ENCODE measurements at regions not wholly inside any gene's neighbourhood (a gene's known extent, or its start where the extent isn't known, plus 50 kb on each side); places are given as distances from the start of the nearest gene placed in this dataset.

GRCh38 chr11:122320671-122321070 is 204.7 kb upstream of the BLID start:
- Mint-ChIP-seq H3K27ac (no peak overlapping the region), H3K36me3 (no peaks in the 10 kb centered on the region), H3K4me1 (no peaks in the 10 kb centered on the region), H3K27me3 (no peaks in the 10 kb centered on the region), H3K9me3 (no peaks in the 10 kb centered on the region), H3K4me3 (no peak overlapping the region)

- Mint-ChIP-seq H3K36me3 (no peaks in the 10 kb centered on the region), H3K9me3 (no peaks in the 10 kb centered on the region), H3K4me1 (no peaks in the 10 kb centered on the region), H3K4me3 (no peak overlapping the region), H3K27me3 (no peaks in the 10 kb centered on the region), H3K27ac (no peak overlapping the region)
These were observed 203.9 kb upstream of the BLID start for GRCh38 chr11:122319691-122320620.

GRCh38 chr11:122319085-122319484 is 203.1 kb upstream of the BLID start:
- Mint-ChIP-seq H3K4me3 (no peak overlapping the region), H3K27ac (no peak overlapping the region), H3K27me3 (no peaks in the 10 kb centered on the region), H3K9me3 (no peaks in the 10 kb centered on the region), H3K4me1 (no peaks in the 10 kb centered on the region), H3K36me3 (no peaks in the 10 kb centered on the region)

GRCh38 chr11:122317305-122317704 is 201.3 kb upstream of the BLID start:
- Mint-ChIP-seq H3K9me3 (no peaks in the 10 kb centered on the region), H3K36me3 (no peaks in the 10 kb centered on the region), H3K27ac (no peak overlapping the region), H3K4me3 (no peak overlapping the region), H3K4me1 (no peaks in the 10 kb centered on the region), H3K27me3 (no peaks in the 10 kb centered on the region)

- H3K27me3 Mint-ChIP-seq: peaks cover 1% of the 10 kb centered on the region
- H3K27ac Mint-ChIP-seq: no peak overlapping the region
- H3K4me1 Mint-ChIP-seq: no peaks in the 10 kb centered on the region
- H3K9me3 Mint-ChIP-seq: no peaks in the 10 kb centered on the region
- H3K4me3 Mint-ChIP-seq: no peak overlapping the region
- no peaks in the 10 kb centered on the region for H3K36me3 Mint-ChIP-seq
These were observed 197.6 kb upstream of the BLID start for GRCh38 chr11:122313581-122313980.

- H3K4me3 Mint-ChIP-seq: no peak overlapping the region
- H3K36me3 Mint-ChIP-seq: no peaks in the 10 kb centered on the region
- peaks cover 1% of the 10 kb centered on the region for H3K27me3 Mint-ChIP-seq
- no peaks in the 10 kb centered on the region for H3K4me1 Mint-ChIP-seq
- H3K9me3 Mint-ChIP-seq: no peaks in the 10 kb centered on the region
- H3K27ac Mint-ChIP-seq: no peak overlapping the region
These were observed 195.3 kb upstream of the BLID start for GRCh38 chr11:122311216-122311755.

GRCh38 chr11:122310766-122311165 is 194.8 kb upstream of the BLID start:
- H3K4me1 Mint-ChIP-seq: no peaks in the 10 kb centered on the region
- no peak overlapping the region for H3K27ac Mint-ChIP-seq
- no peak overlapping the region for H3K4me3 Mint-ChIP-seq
- H3K27me3 Mint-ChIP-seq: peaks cover 1% of the 10 kb centered on the region
- H3K9me3 Mint-ChIP-seq: no peaks in the 10 kb centered on the region
- no peaks in the 10 kb centered on the region for H3K36me3 Mint-ChIP-seq

- Mint-ChIP-seq H3K27ac (no peak overlapping the region), H3K4me1 (no peaks in the 10 kb centered on the region), H3K9me3 (no peaks in the 10 kb centered on the region), H3K4me3 (no peak overlapping the region), H3K27me3 (peaks cover 1% of the 10 kb centered on the region), H3K36me3 (no peaks in the 10 kb centered on the region)
These were observed 193.4 kb upstream of the BLID start for GRCh38 chr11:122309262-122309925.

GRCh38 chr11:122308226-122308625 is 192.2 kb upstream of the BLID start:
- Mint-ChIP-seq H3K4me3 (no peak overlapping the region), H3K9me3 (no peaks in the 10 kb centered on the region), H3K4me1 (no peaks in the 10 kb centered on the region), H3K27me3 (peaks cover 1% of the 10 kb centered on the region), H3K27ac (no peak overlapping the region), H3K36me3 (no peaks in the 10 kb centered on the region)

GRCh38 chr11:122307476-122308035 is 191.5 kb upstream of the BLID start:
- H3K4me1 Mint-ChIP-seq: no peaks in the 10 kb centered on the region
- no peak overlapping the region for H3K27ac Mint-ChIP-seq
- H3K27me3 Mint-ChIP-seq: peaks cover 1% of the 10 kb centered on the region
- no peaks in the 10 kb centered on the region for H3K36me3 Mint-ChIP-seq
- no peaks in the 10 kb centered on the region for H3K9me3 Mint-ChIP-seq
- H3K4me3 Mint-ChIP-seq: no peak overlapping the region

GRCh38 chr11:122306831-122307391 is 190.9 kb upstream of the BLID start:
- no peaks in the 10 kb centered on the region for H3K4me1 Mint-ChIP-seq
- no peaks in the 10 kb centered on the region for H3K9me3 Mint-ChIP-seq
- H3K27me3 Mint-ChIP-seq: peaks cover 1% of the 10 kb centered on the region
- H3K4me3 Mint-ChIP-seq: no peak overlapping the region
- no peaks in the 10 kb centered on the region for H3K36me3 Mint-ChIP-seq
- no peak overlapping the region for H3K27ac Mint-ChIP-seq

- no peaks in the 10 kb centered on the region for H3K4me1 Mint-ChIP-seq
- H3K36me3 Mint-ChIP-seq: no peaks in the 10 kb centered on the region
- H3K9me3 Mint-ChIP-seq: no peaks in the 10 kb centered on the region
- H3K4me3 Mint-ChIP-seq: no peak overlapping the region
- no peak overlapping the region for H3K27ac Mint-ChIP-seq
- peaks cover 1% of the 10 kb centered on the region for H3K27me3 Mint-ChIP-seq
These were observed 189.7 kb upstream of the BLID start for GRCh38 chr11:122305426-122306320.

GRCh38 chr11:122304973-122305372 is 189.0 kb upstream of the BLID start:
- Mint-ChIP-seq H3K27me3 (peaks cover 1% of the 10 kb centered on the region), H3K4me3 (no peak overlapping the region), H3K36me3 (no peaks in the 10 kb centered on the region), H3K4me1 (no peaks in the 10 kb centered on the region), H3K27ac (no peak overlapping the region), H3K9me3 (peaks cover 0 to 3% (median 3%) of the 10 kb centered on the region in 3 donors)

- H3K4me3 Mint-ChIP-seq: no peak overlapping the region
- no peaks in the 10 kb centered on the region for H3K36me3 Mint-ChIP-seq
- H3K27me3 Mint-ChIP-seq: no peaks in the 10 kb centered on the region
- H3K27ac Mint-ChIP-seq: no peak overlapping the region
- peaks cover 0 to 8% (median 3%) of the 10 kb centered on the region in 3 donors for H3K9me3 Mint-ChIP-seq
- H3K4me1 Mint-ChIP-seq: no peaks in the 10 kb centered on the region
These were observed 188.3 kb upstream of the BLID start for GRCh38 chr11:122304306-122304705.
